Keratinocyte (primary cell): ENCODE measurements at regions not wholly inside any gene's neighbourhood (a gene's known extent, or its start where the extent isn't known, plus 50 kb on each side); places are given as distances from the start of the nearest gene placed in this dataset.

ENCODE experiments used
- DNase-seq: peaks from one replicate; pipeline ENCODE4 v3.0.0-alpha.2; 2011; ENCODE audit warnings: low read depth, missing footprints, low spot score
- FAIRE-seq: peaks from 2 replicates; lab custom pipeline; 2011; peaks lifted over from hg19 to GRCh38; lab: Jason Lieb, UNC
- H2AFZ ChIP-seq: 2 replicates; pipeline ENCODE4 v1.6.0; 2012; ENCODE audit warnings: low read length, control low read depth, inconsistent platforms; ENCODE audit not compliant: control insufficient read depth
- H3K27ac ChIP-seq: 2 replicates; pipeline ENCODE4 v1.5.1; 2011; ENCODE audit warnings: low read length; ENCODE audit not compliant: control insufficient read depth, insufficient read depth
- H3K27me3 ChIP-seq: 3 replicates; pipeline ENCODE4 v1.6.0; 2011; ENCODE audit warnings: low read length; ENCODE audit not compliant: control insufficient read depth, insufficient read depth; ENCODE audit errors: extremely low read depth
- H3K36me3 ChIP-seq, 2 experiments: 2 replicates in 1 of 2; 3 replicates in 1 of 2; pipeline ENCODE4 v1.5.1; 2011; ENCODE audit warnings: low read length in 2 of 2, mild to moderate bottlenecking in 1 of 2; ENCODE audit not compliant: control insufficient read depth in 2 of 2, insufficient read depth in 2 of 2; ENCODE audit errors: extremely low read depth in 1 of 2
- H3K4me1 ChIP-seq: 3 replicates; pipeline ENCODE4 v1.5.1; 2011; ENCODE audit warnings: low read length; ENCODE audit not compliant: control insufficient read depth, insufficient read depth; ENCODE audit errors: extremely low read depth
- H3K4me2 ChIP-seq: 3 replicates; pipeline ENCODE4 v1.6.0; 2011; ENCODE audit warnings: low read depth, low read length; ENCODE audit not compliant: control insufficient read depth, insufficient read depth; ENCODE audit errors: extremely low read depth
- H3K4me3 ChIP-seq, 3 experiments: fragments of 200-600 bp in 1 of 3; sonication (generic) in 1 of 3; 2 replicates in 2 of 3; 3 replicates in 1 of 3; pipeline ENCODE4 v1.5.1; 2011 to 2016; ENCODE audit warnings: low read length in 3 of 3, mild to moderate bottlenecking in 3 of 3, control low read depth in 2 of 3, inconsistent platforms in 1 of 3, low read depth in 1 of 3, mixed read lengths in 1 of 3, mixed run types in 1 of 3, moderate library complexity in 1 of 3; ENCODE audit not compliant: control insufficient read depth in 2 of 3, insufficient read depth in 2 of 3; ENCODE audit errors: extremely low read depth in 1 of 3
- H3K79me2 ChIP-seq: 2 replicates; pipeline ENCODE4 v1.6.0; 2012; ENCODE audit warnings: low read length; ENCODE audit not compliant: control insufficient read depth, insufficient read depth
- H3K9ac ChIP-seq: 3 replicates; pipeline ENCODE4 v1.6.0; 2011; ENCODE audit warnings: low read length; ENCODE audit not compliant: control insufficient read depth, insufficient read depth; ENCODE audit errors: extremely low read depth
- H3K9me1 ChIP-seq: 3 replicates; pipeline ENCODE4 v1.6.0; 2011; ENCODE audit warnings: low read length; ENCODE audit not compliant: control insufficient read depth, insufficient read depth; ENCODE audit errors: extremely low read depth
- H3K9me3 ChIP-seq: 2 replicates; pipeline ENCODE4 v1.5.1; 2012; ENCODE audit warnings: low read depth, low read length; ENCODE audit not compliant: control insufficient read depth
- H4K20me1 ChIP-seq: 3 replicates; pipeline ENCODE4 v1.6.0; 2011; ENCODE audit warnings: low read length; ENCODE audit not compliant: control insufficient read depth, insufficient read depth; ENCODE audit errors: extremely low read depth
- EZH2 ChIP-seq: IDR thresholded peaks from one replicate; pipeline ENCODE4 v1.6.1; 2012; ENCODE audit warnings: inconsistent platforms, mild to moderate bottlenecking, low read length, moderate library complexity
- dilution Hi-C: fragments of 300-500 bp; cut with MboI; formaldehyde crosslinking; loops from one replicate; pipeline ENCODE4 v1.7.0; 2020; ENCODE audit warnings: low sequenced_read_pairs; ENCODE audit not compliant: extremely low pct_ligation_motif_present
- TF ChIP-seq, protein P1 (sequence below), 3 experiments: IDR thresholded peaks in 1 of 3; conservative IDR thresholded peaks in 1 of 3; optimal IDR thresholded peaks in 1 of 3; 2 replicates in 2 of 3; 3 replicates in 1 of 3; pipeline versions ENCODE3 to v1.5.1; 2011; ENCODE audit warnings: low read length in 3 of 3, mild to moderate bottlenecking in 3 of 3, moderate library complexity in 2 of 3, control low read depth in 1 of 3, inconsistent platforms in 1 of 3; ENCODE audit not compliant: insufficient read depth in 2 of 3; ENCODE audit errors: extremely low read depth in 1 of 3

DNA sequence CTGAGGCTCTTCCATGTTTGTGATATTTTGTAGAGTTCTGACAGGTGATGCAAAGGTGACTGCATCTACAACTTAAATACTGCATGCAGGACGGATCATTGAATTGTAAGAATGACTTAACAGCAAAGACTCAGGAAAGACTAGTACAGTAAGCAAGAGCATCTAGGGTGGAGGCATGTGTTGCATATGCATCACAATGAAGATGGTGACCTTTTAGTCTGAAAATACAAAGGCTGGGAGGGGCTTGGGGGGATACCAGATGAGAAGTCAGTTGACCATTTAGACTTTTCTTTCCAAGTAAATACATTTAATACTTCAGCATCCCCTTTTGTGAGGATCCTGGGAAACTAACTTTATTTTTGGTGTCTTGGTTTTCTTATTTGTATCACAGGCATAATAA is 145.5 kb downstream of the NUF2 start:
- dilution Hi-C loops, result no loop called here
- TF ChIP-seq, protein P1, sequence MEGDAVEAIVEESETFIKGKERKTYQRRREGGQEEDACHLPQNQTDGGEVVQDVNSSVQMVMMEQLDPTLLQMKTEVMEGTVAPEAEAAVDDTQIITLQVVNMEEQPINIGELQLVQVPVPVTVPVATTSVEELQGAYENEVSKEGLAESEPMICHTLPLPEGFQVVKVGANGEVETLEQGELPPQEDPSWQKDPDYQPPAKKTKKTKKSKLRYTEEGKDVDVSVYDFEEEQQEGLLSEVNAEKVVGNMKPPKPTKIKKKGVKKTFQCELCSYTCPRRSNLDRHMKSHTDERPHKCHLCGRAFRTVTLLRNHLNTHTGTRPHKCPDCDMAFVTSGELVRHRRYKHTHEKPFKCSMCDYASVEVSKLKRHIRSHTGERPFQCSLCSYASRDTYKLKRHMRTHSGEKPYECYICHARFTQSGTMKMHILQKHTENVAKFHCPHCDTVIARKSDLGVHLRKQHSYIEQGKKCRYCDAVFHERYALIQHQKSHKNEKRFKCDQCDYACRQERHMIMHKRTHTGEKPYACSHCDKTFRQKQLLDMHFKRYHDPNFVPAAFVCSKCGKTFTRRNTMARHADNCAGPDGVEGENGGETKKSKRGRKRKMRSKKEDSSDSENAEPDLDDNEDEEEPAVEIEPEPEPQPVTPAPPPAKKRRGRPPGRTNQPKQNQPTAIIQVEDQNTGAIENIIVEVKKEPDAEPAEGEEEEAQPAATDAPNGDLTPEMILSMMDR (optimal IDR thresholded peaks at IDR 0.05 in 1 of 3, IDR thresholded peaks at IDR 0.05 in 1 of 3, conservative IDR thresholded peaks at IDR 0.05 in 1 of 3; ENCODE audit: extremely low read depth in 1 of 3, insufficient read depth in 2 of 3, low read length in 3 of 3), result no peak
- TF ChIP-seq EZH2, result no peak

DNA sequence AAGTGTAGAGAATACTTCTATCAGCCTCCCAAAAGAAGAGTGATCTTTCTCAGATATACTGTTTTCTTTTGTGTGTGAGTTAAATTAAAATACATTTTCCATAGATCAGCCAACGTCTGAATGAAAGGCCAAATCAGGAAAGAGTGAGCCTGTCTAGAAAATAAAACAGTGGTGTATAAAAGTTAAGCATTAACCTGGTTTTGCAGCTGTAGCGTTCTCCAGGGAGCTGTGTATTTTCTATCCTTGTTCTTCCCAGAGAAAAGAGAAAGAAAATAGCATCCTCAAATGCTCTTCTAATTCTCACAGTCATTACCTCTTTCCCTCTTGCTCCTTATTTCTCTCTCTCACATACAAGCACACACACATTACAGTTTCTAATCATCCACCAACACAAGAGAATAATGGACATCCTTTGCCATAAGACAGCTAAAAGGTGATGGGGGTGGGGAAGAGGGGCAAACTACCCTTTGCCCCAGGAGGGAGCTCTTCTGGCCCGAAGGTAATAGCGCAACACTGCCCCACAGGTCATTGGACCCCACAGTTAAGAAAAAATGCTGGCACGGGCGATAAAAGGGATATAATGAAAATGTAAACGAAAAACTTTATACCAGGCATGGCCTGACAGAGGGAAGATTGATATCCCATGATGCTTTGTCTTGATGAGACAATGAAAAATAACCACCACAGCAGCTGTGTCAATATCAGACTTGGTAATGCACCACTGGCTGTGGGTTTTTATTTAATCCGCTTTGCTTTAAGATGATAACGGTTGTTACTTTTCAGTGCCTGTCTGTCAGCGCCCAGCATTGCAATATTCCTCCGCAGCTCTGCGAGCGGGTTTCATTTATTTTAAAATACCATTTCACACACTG is 150.3 kb downstream of the NUF2 start:
- FAIRE-seq (no peak), DNase-seq (no peak)
- TF ChIP-seq EZH2, result no peak
- TF ChIP-seq, protein P1 (optimal IDR thresholded peaks at IDR 0.05 in 1 of 3, IDR thresholded peaks at IDR 0.05 in 1 of 3, conservative IDR thresholded peaks at IDR 0.05 in 1 of 3; ENCODE audit: extremely low read depth in 1 of 3, insufficient read depth in 2 of 3, low read length in 3 of 3), result no peak
- H3K9me1 ChIP-seq, result no peaks in the 10 kb centered on the region
- H3K9ac ChIP-seq, result no peak overlapping the region
- no peaks in the 10 kb centered on the region for H3K4me1 ChIP-seq
- H3K79me2 ChIP-seq, result no peaks in the 10 kb centered on the region
- no peak overlapping the region for H2AFZ ChIP-seq
- H3K27me3 ChIP-seq, result no peaks in the 10 kb centered on the region
- no peaks in the 10 kb centered on the region for H4K20me1 ChIP-seq
- dilution Hi-C loops, result no loop called here
- H3K9me3 ChIP-seq, result no peaks in the 10 kb centered on the region
- H3K4me2 ChIP-seq, result no peak overlapping the region
- H3K27ac ChIP-seq, result no peak overlapping the region
- H3K36me3 ChIP-seq, result no peaks in the 10 kb centered on the region
- H3K4me3 ChIP-seq, result no peak overlapping the region

More for the DNA sequence above, 145.5 kb downstream of the NUF2 start:
- H3K4me2 ChIP-seq, result no peak overlapping the region
- H3K4me3 ChIP-seq, result no peak overlapping the region
- H3K9me1 ChIP-seq, result no peaks in the 10 kb centered on the region
- DNase-seq, result no peak
- H4K20me1 ChIP-seq, result no peaks in the 10 kb centered on the region
- no peak for FAIRE-seq
- H3K4me1 ChIP-seq, result no peaks in the 10 kb centered on the region
- H3K27ac ChIP-seq, result no peak overlapping the region
- no peak overlapping the region for H2AFZ ChIP-seq
- no peaks in the 10 kb centered on the region for H3K9me3 ChIP-seq
- H3K79me2 ChIP-seq, result no peaks in the 10 kb centered on the region
- no peak overlapping the region for H3K9ac ChIP-seq
- no peaks in the 10 kb centered on the region for H3K36me3 ChIP-seq
- no peaks in the 10 kb centered on the region for H3K27me3 ChIP-seq
